ENCODE measurements at regions not wholly inside any gene's neighbourhood (a gene's known extent, or its start where the extent isn't known, plus 50 kb on each side); places are given as distances from the start of the nearest gene placed in this dataset.
"Not testable (repeated sequence)": the region's sequence is repeated elsewhere in the genome, so short reads cannot be mapped to it uniquely, and the experiment has no call there.

DNA sequence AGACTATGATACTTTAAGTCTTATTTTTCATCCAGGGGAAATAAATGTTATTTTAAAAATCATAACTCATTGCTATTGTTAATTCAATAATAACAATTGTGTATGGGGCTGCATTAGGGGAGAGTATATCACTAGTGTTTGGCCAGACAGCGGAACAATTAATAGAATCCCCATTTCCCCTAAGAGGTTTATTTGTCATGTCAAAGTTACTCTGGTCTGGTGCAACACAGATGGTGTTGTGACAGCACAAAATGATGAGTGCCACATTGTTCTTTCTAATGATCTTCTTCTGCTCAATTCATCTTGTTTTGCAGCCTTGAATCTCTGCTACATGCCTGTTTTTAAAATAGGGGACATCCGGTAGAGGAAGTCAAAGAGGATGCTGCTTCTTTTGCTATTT is 351.6 kb downstream of the NSUN3 start:
- DNase-seq: no peak

DNA sequence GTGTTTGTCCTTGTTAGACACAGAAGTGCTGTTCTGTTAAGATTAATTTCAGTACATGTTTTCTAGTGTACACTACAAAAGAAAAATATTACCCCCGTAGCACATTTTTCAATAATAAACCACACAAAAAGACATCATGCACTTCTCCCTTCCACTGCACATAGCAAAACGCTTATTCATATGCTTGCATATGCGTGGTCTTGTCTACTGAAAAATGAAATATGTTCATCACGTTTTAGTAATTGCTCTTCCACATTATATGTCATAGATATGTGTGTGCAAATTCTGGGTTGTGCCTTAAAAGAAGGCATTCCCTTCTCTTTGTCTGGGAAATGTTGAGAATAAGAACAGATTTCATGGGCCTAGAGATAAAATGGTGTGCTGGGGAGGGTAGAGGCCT is 353.9 kb downstream of the NSUN3 start:
- no peak for DNase-seq

DNA sequence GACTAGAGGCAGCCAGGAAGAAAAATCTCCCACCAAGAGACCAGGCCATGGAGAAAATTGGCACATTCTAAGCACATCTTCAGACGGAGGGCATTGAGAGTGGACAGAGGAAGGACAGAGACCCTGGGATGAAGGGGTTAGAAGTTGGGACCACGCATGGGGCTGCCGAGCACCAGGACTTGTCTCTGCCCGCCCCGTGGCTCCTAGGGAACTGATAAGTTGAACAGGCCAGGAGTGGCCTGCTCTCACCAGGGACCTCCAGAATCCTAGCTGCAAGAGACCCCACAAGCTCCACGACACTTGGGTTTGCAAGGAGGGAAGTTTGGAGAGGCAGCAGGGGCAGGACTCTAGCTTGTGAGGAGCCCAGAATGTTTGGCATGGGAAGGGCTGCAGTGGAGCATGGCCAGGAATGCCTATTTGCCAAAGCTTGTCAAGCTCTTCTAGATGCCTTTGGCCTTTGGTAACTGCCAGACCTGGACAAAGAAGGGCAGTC is 355.1 kb downstream of the NSUN3 start:
- no peak for DNase-seq

DNA sequence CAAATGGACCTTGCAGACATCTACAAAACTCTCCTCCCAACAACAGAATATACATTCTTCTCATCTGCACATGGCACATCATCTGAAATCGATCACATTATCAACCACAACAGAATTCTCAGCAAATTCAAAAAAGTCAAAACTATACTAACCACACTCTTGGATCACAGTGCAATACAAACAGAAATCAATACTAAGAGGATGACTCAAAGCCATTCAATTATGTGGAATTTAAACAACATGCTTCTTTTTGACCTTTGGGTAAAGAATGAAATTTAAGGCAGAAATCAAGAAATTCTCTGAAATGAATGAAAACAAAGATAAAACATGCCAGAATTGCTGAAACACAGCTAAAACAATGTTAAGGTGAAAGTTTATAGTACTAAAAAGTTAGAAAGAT is 358.1 kb downstream of the NSUN3 start:
- no peak for DNase-seq

DNA sequence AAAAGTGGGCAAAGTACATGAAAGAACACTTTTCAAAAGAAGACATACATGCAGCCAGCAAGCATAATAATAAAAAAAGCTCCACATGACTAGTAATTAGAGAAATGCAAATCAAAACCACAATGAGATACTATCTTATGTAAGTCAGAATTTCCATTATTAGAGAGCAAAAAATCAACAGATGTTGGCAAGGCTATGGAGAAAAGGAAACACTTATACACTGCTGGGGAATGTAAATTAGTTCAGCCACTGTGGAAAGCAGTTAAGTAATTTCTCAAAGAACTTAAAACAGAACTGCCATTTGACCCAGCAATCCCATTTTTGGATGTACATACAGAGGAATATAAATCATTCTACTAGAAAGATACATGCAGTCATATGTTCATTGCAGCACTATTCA is 360.7 kb downstream of the NSUN3 start:
- no peak for DNase-seq

DNA sequence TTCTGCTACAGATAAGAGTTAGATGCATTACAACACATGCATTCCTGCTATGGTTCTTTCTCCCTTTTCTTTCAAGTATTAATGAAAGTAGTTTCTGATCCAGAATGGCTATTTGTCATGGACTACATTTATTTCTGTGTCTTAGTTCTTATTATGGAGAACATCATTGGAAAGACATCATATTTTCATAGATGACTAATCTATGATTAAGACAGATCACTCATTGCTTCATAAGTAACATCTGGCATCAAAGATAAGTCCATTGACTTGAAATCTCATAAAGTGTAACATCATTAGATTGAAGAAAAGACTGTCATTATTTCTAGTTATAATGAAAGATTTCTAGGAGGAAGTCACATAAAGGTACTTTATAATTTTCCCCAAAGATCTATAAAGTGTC is 366.7 kb downstream of the NSUN3 start:
- no peak for DNase-seq

DNA sequence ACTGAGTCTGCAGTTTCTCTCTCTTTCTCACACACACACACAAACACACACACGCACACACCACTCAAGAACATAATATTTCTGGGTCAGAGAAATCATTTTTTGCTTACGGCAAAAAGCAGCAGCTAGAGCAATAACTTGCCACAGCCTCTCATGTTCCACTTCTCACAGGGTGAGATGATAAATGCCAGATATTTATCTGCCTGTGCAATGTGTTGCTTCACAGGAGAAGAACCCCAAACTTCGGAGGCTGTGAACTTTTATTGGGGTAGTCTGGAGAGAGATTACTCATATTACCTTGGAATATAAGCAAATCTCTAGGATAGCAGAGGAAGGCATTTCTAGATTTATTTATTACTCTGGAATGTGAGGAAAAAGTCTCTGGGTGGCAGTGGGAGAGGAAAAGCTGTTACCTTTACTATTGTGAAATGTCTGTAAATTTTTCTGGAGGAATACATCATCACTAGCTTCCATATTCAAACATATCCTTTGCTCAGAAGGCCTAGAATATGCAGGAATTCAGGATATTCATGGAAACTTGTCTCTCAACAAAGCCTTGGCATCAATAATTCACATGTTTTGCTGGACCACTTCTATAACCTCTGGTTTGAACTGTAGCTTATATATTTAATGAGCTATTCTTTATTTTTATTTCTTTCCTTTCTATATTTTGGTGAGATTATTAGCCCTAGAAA is 369.2 kb downstream of the NSUN3 start:
- no peak for DNase-seq

DNA sequence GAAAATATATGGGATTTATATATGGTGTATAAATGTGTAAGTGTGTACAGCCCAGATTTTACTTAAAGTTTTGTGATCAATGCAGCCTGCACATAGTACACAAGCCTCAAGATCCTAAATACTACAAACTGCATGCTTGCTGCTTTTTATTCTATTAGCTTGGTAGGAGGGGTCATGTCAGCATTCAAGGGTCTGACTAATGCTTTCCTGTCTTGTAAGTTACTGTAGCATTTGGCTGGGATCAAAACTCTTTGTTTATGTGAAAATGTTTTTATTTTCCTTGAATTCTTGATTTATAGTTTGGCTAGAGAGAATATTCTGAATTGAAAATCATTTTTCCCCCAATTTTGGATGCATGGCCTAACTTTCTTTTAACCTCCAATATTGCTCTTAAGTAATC is 370.9 kb downstream of the NSUN3 start:
- DNase-seq: no peak

DNA sequence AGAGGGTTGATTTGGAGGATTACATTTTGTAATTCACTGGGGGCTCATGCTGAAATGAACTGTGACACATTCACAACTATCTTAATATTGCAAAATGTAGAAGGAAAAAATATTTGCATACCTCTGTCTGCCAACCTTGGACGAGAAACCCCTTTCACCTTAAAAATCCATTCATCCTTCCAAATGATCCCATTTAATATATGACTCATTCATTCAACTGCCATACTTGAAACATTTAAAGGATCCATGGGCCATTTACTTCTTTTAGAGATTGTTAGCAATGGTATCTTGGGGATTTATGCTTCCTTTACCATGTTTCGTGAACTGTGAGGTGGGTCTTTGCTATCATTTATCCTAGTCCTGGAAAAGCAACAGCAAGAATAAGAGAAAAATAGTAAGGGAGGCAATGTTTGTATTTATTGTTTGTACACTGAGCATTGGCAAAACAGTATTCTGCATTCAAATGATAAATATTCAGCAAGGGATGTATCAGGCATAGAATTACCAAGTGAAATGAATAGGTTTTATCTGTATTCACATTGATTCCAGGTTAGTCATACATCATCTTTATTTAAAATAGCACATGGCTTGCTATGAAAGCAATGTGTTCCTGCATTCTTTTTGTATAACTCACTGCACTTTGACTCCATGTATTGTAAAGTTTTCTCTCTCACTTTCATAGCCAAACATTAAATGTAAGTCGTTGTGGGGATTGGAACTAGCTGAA is 378.1 kb downstream of the NSUN3 start:
- DNase-seq: no peak

DNA sequence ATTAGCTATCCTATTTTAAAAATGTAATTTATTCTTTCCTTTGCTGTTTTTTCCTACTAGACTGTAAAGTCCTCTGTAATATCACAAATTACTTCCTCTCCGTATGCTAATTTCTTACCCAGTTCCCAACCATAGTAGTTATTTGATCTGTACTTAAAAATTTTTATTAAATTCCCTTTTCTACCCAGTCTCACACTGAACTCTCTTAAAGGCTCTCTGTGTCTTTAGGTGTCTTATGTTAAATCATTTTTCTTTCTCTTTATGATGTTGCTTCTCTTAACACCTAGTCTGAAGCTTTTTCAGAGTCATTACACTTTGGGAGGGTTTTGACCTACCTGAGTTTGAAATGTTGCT is 378.6 kb downstream of the NSUN3 start:
- DNase-seq: no peak

DNA sequence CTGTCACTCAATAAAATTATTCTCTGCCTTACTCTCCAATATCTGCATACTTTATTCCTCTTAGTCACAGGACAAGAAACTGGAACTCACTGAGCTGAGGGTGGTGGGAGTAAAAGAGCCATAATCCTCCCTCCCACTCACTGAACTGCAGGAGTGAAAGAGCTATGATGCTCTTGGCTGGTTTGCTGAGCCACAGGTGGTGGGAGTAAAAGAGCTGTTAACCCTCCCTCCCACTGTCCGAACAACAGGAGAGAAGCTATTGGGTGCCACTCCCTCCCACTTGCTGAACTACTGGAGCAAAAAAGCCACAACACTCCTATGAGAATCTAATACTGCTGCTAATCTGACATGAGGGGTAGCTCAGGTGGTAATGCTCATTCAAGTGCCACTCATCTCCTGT is 391.0 kb downstream of the NSUN3 start:
- DNase-seq: no peak

DNA sequence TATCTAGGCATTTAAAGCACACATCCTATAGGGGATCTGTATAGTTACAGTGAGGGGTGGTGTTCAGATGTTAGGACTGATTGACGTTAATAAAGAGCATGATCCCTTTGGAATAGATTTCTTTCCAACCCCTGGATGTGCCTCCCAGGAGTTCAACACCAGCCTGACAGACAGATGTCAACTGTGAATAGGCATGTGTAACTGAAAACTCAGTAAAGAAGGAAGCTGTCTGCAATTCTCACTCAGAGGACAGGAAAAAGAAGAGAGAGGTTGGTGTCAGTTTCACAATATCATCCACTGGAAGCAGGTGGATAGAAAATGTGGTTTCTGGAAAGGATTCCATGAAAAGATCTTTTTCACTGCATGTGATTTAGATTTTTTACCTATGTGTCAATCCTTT is 396.3 kb downstream of the NSUN3 start:
- no peak for DNase-seq

DNA sequence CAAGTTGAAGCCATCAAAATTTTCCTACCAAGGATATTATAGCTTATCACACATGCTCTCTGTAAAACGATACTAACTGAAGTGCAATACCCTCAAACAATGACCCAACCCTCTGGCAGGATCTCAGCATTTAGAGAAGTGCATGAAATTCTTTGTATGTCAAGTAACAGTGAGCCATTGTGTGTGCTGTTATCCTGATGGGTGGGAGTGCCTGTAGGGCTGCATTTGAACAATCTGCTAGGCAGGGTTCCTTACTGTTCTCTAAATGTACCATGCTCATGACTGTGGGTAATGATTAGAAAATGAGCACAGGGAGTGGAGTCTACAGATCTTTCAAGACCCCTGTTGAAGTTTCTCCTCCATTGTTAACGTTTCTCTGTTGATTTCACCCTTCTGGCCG is 398.1 kb downstream of the NSUN3 start:
- no peak for DNase-seq

DNA sequence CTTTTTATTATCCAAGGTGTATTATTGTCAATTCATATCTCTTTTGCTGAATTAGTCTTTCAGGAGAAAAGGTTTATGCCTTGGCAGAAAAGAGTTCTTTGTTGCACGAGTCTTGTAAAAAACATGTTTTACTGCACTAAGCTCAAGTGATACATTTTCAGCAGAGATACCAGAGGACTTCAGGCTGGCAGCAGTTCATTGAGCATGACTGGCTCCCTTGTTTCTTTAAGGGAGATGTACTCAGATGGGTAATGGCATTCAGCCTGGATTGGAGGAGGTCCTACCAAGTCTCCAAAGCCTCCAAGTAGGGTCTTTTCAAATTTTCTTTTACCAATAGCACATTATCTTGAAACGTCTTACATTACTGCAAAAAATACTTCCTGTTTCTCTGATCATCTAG is 400.1 kb downstream of the NSUN3 start:
- DNase-seq: no peak

DNA sequence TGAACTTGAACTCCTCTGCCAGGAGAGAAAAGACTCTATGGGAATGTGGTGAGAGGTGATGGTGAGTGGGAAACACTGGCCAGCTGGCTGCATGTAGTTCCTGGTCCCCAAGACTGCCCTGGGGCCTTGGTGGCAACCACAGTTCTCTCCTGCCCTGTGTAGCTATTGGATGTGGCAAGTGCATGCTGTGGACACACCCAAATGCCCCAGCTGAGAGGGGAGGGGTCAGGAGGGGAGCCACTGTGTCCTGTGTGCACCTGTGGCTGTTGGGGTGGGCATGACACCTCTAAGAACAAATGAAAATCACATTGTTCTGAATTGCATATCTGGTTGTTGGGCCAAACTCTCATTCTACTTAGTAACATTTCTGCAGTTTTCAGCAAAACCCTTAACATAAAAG is 409.6 kb downstream of the NSUN3 start:
- DNase-seq: no peak

DNA sequence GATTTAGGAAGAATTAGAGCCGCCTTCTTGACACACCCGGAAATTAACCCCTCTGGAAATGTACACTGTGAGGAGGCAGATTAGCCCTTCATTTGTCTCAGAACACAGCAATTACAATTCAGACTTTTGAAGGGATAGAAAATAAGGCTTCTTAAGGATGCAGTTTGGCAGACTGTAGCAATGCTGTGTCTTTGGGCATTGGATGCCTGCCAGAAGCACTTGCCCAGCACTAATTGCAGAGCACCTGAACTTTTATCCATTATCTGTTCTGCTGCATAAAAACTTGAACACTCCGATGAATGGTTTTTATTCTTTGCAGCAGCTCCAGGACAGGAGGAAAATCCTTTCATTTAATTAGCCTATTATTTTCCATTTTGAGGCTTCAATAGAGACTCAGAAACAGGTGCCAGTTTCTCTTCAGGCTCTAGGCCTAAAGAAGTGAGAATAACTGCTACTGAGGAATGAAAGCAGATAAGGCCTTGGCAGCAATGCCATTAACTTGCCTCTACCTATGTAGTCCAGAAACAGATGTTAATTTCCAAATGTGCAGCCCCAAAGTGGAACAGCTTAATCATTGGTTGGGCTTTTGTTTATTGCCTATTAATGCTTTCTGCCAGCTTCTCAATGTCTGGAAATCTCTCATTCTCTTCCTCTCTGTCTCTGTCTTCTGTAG is 418.5 kb downstream of the NSUN3 start:
- no peak for DNase-seq

DNA sequence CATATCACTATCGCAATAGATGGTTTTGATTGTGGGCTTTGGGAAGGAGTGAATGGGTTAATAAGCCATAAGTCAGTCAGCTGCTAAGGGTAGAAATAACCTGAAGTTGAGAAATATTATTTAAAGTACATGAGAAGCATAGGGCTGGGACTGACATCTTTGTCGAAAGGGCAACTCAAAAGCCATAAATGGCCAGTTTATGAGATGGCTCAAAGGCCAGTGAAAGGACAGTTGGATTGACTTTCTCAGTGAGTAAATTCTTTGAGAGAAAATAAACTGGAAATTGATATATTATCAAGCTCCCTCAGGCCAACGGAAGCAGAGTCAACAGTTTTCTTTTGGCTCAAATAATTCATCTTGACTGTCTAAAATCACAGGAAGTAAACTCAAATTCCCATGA is 419.8 kb downstream of the NSUN3 start:
- DNase-seq: no peak

DNA sequence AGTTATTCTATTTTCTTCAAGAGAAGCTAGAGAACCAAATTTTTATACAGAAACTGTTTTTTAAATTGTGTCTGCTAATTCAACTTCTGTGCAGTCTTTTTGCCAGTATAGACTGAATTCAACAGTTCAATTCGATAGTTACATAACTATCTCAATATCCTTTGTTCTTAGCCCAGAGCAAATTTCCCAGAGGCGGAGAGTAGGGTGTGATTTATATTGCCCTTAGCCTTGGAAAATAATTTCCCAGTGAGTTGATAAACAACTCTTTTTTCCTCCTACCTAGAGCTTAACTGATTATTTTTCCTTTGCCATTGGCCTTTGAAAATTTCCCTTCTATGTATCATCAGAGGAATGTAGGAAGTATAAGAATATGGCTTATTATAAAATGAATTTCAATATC is 420.5 kb downstream of the NSUN3 start:
- no peak for DNase-seq

DNA sequence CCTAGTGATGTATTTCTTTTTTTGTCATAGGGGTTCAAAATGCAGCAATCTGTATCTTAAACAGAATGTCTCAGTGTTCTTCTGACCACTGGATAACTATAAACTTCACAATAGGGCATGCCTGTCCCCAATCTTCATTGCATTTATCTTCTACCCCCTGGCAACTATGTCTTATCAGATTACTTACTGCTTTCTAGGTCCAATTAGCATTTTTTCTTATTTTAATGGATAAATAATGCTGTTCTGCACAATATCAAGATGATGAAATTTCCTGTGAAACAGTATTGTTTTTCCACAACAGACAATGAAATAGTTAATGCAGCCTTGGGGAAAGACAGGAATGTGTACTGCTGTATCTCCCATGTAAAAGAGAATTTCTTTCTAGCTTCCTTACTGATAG is 432.1 kb downstream of the NSUN3 start:
- DNase-seq: no peak

DNA sequence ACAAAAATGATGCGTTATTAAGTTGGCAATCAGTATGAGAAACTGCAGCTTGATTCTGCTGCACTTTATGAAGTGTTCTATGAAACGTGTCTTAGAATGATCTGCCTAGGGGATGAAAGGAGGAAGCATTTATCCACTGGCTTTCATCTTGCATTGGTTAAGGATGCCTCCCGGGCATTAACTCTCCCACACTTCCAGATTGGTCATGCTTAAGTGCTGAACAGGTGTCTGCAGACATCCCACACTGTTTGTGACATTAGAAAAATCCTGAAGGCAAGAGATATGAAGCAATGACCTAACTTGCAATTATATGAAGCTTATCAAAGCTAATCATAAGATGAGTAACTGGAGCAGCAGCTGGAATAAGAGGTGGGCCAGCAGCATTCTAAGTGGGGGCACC is 437.3 kb downstream of the NSUN3 start:
- no peak for DNase-seq

DNA sequence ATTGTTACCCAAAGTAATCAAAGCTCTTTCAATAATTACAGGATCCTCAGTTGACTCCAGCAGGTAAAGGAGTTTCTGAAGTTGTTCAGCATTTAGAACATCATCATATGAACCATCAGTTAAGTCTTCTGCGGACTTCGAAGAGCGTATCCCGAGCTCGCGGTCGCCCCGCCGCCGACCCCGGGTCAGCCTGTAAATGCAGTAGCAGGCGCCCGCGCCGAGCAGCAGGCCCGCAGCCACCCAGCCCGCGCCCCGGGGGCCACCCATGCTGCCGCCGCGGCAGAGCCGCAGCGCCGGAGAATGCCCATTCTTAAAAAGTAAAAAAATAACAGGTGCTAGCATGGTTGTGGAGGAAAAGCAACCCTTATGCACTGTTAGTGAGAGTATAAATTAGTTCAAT is 444.5 kb downstream of the NSUN3 start:
- DNase-seq: not testable (repeated sequence)

DNA sequence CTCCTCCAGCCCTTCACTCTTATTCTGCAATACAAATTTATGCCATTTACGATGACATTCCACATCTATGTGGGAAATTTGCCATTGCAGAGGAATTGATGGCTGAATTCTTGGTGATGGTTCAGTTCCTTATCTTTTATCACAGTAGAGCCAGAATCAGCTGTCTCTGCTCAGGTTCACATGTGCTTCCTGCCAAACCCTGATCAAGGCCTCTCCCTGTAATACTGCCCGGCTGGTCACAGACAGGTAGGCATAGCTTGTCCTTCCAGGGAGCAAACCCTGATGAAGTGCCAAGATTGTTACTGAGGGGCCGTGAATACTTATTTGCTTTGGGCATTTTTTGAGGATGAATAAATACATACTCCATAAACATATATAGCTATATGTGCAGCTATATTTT is 450.0 kb downstream of the NSUN3 start:
- DNase-seq: no peak

DNA sequence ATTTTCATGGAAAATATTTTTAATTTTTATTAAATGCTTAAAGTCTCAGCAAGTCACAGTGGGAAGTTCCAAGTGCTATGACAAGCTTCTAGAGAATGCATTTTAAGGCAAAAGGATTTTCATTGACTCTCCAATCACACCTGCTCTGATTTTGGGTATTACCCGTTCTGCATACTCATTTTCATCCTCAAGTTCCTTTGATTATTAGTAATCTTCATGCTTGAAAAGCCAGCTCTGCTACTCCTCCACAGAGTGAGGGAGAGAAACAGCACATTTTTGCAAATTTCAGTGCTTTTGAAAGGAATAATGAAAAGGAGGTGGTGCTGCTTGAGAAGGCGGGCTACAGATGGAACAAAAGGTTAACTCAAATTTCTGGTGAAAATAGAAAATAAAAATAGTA is 450.7 kb downstream of the NSUN3 start:
- DNase-seq: no peak

DNA sequence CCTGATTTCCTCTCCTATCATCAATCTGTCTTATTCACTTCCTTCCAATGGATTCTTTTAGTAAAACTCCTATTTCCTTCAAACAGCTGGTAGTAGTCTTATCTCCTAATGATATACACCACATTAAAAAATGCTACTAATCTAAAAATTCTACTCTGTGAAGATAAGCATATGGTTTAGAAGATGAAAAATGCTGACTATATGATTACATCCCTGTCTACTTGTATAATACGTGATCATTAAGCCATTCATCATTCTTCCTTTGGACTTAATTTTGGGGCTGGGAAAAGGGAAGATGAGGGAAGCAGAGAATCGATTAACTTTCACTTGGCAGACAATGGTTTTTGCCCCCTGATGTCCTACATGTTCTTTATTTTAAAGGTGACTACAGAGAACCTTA is 453.1 kb downstream of the NSUN3 start:
- no peak for DNase-seq

Data from SIG-M5 (cell line).